Stimulated activated CD4-positive, alpha-beta T cell treated with anti-CD3 and anti-CD28 coated beads, TNF-alpha, amount 100 ng/mL, for 4 hours (primary cell): ENCODE measurements at regions not wholly inside any gene's neighbourhood (a gene's known extent, or its start where the extent isn't known, plus 50 kb on each side); places are given as distances from the start of the nearest gene placed in this dataset.

Experiments
- DNase-seq, 3 experiments: peaks; one replicate each; pipeline ENCODE4 v3.0.0-alpha.2; 2020; ENCODE audit warnings: low read depth in 3 of 3

DNA sequence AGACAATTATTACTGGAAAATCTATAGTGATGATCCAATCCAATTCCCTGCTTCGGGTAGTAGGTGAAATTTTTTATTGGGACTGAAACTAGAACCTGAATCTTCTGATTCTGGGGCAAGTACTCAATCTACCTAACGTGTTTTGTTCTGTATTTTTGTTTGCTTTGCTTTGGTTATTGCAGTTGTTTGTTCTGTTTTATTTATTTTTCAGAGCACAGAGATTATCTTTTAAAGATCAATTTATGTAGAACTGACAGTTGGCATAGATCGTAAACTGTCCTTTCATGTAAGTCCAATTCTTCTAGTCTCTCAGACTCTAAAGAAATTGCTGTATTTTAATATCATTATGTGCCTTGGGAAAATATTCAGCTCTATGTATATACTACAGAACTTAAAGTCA lies 401.6 kb downstream of the ANXA1 start:
- no peak for DNase-seq

DNA sequence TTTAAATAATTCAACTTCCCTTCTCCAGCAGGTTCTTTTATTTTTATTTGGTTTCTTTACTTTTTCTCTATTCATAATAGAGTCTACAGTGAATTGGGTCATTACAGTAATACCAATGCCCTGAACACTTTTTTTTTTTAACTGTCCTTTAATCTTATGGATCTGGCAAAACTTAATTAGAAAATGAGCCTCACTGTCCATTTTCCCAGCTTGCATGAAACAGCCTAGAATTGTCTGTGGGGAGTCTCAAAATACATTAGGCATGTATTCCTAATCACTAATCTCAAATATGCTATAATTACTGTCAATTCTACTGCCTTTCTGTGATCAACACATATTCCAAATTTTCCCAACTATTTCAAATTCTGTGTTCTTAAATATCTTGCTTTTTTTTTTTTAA lies 406.8 kb downstream of the ANXA1 start:
- DNase-seq, result no peak

DNA sequence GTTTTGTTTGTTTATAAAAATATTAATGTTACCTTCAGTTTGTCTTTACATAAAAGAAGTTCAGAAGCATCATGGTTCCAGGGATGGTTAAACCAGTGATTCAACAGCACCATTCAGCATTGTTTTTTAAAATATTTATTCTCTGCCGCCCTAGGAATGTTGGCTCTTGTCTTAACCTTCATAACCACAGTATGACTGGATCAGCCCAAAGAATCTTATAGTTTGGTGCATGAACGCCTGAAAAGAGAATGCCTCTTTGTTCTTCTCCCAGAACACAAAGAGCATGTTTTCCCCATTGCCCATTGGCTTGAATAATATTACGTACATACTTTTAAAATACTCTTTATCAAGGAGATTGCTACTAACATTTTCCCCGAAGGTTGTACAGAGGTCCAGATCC lies 413.4 kb downstream of the ANXA1 start:
- DNase-seq, result no peak

DNA sequence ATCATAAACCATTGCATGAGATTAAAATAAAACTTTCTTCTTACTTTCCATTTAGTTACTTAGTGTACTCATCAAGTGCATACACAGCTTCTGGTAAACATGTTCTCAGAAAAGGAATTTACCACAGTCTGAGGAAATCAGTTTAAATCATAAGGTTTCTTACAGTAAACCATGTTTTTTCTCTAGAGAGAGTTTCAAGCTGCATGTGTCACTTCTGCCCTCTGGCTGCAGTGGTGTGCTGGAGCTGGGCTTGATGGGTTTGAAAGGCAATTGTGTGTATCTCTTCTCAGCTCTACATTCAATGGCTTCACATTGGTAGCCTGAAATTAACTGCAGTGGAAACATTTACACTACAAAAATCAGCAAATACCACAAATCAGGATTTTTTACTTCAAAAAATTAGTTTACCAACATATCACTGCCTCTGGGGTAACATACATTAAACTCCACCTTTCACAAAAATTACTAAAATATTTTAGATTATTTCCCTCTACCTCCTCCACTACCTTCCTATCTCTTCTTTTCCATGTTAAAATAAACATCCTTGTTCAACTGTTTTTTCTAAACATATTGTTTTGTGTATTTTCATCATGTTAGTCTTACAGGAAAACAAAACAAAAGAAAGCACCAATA lies 414.3 kb downstream of the ANXA1 start:
- no peak for DNase-seq

DNA sequence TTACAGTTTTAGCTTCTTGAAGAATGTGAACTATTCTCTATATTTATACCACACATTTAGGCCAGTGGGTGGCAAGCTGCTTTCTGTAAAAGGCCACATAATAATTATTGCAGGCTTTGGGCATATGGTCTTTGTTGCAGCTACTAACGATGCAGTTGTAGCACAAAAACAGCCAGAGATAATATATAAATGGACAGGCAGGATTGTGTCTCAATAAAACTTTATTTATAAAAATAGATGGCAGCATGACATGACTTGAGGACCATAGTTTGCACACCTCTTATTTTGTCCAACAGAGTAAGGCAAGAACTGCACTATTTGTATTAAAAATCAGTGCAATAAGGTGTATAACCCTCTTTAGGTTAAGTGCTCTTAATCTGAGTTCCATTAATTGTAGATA lies 415.0 kb downstream of the ANXA1 start:
- DNase-seq, result no peak

DNA sequence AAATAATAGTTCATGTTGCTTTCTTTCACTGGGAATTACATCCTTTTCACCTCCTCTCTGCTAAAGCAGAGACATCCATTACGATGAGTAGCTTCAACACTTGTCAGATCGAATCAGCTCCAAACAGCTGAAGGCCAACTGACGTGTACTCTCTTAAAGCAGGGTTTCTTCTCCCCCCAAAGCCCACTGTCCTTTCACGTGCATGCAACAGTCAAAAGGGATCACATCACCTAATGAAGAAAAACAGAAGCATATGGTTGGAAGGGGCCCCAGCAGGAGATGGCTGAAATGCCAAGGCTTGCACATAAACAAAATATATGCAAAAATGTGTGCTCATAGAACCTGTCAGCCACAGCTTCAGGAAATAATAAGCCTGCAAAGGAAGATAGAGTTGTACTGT lies 421.6 kb downstream of the ANXA1 start:
- no peak for DNase-seq

DNA sequence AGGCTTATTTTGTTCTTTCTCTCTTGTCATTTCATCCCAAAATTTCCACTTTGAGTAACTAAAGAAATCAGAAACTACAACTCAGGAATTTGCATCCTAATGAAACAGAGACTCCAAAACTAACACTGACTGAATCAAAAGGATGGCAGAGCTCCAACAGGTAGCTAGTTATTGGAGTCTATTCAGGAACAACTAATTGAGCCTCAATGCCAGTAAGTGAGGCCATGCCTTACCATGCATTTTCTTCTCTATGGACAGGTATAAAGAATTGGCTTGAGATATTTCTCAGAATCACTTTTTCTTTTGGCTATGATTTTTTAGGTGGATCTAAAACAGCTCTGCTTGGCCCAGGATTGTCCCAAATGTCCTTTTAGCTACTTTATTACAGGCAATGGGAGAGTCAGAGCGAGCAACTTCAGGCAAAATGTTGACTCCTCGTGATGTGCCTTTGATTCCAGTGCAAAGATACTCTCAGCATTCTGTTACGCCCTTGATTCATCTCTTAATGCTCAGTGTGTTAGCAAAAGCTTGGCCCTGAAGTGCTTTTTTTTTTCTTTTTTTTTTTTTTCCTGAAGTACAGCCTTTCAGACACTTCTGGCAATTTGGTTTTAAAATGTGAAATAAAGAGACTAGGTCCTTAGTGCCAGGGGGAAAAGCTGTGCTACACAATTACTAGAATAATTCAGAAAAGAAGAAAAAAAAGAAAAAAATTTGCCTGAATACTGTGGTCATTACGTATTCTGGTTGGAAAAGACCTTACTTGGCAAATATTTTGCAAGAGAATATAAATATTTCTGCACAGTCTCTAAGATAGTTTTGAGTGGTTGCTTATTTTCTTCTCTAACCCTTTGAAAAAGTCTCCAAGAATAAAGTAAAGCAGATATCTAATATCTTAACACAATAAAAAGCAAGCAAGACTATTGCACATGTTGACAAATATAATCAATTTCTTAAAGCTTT lies 423.7 kb downstream of the ANXA1 start:
- DNase-seq, result no peak

DNA sequence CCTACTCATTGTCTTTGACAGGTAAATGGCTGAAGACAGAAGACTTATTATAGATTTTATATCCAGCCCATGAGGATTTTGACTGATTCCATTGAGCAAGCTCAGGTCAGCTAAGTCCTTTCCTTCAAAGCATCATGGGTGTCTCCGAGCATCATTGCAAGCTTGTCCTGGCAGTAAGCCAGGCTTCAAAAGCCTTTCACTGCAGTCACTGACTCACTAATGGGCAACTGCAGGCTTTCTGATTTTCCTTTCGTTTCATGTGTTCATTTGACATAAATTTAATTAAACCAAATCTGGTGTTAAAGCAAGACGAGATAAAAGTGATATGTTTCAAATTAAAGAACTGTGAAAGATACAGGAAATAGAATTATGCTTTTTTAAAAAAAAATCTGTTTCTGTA lies 426.2 kb downstream of the ANXA1 start:
- DNase-seq, result no peak

DNA sequence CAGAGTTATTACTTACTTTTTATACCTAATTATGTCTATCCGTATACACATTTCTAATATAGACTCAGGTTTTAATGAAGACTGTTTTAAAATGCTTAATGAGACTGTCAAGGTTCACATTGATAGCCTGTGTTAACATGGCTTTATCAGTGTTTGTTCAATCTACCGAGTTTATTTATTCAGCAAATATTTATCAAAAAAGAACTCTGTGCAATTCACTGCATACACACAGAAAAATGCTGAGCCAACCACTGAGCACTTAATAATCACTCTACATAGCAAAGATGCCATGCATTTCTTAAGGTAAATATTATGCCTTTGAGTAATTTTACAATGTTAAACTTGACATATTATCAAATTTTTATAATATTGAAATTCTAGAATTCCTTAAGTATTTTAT lies 428.2 kb downstream of the ANXA1 start:
- DNase-seq, result no peak

DNA sequence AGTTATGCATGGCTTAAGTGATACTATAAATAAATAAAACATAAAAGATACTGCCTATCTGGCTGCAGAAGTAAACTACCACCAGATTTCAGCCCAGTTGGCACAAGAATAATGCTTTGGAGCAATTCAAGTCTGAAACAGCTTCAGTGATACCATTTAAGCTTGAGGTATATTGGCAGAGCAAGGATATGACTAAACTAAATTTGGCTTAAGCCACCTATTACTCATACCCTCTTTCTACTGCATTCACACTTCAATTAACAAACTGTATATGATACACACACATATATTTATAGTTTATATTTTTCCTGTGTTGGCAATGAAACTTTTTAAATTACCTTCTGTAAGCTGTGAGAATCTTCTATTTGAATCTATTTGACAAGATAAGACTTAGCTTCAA lies 431.9 kb downstream of the ANXA1 start:
- DNase-seq, result no peak

DNA sequence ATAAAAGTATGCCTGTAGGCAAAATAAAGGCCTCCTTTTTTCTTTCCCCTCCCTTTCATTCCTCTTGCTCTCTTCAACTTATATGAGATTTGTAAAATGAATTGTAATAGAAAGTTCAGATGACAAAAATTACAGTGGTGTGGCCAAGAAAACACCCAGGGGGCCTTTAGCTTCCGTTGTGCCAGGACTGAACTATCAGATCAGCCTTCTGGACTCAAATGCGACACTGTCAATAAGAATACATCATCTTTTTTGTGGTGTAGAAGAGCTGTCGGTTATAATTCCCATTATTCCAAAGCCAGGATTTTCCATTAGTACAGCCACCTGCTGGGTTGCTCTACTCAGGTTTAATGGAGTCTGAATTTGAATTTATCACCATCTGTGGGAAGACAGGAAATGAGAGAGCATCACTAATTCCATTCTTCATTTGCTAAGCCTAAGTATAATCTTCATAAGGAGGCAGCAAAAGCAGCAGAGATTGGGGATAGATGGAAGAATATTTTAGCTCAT lies 443.4 kb downstream of the ANXA1 start:
- no peak for DNase-seq

DNA sequence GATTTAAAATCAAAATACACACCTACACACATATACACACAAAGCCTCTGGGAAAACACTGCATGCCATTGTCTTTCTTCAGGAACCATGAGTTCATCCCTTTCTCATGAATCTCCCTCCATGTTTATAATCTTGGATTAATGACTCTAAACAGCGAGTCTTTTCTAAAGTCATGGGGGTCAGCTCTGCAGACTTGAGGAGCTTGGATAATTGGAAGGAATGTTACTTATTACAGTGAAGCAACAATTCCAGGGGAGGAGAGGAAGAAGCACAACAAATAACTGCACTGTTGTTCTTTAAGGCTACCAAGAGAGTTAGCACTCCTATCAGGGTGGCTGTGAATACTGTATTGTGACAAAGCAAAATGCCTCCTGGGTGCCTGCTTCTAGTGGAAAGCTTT lies 444.7 kb downstream of the ANXA1 start:
- no peak for DNase-seq

DNA sequence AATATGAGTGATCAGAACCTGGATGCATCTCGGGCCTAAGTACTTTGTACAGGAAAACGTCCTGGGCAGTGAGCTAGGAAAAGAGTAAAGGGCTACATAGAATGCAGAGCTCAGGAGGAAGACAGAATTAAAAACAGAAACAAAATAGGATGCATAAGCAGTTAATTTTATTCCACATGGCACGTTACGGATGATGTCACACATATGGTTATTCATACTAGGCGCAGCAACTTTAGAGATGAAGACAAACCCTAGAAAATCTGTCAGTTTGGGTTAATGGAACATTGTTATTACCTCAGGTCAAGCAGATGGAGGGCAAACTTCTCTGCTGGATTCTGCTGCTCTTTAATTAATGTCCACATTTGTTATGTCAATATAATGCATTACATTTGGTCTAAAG lies 445.4 kb downstream of the ANXA1 start:
- no peak for DNase-seq

DNA sequence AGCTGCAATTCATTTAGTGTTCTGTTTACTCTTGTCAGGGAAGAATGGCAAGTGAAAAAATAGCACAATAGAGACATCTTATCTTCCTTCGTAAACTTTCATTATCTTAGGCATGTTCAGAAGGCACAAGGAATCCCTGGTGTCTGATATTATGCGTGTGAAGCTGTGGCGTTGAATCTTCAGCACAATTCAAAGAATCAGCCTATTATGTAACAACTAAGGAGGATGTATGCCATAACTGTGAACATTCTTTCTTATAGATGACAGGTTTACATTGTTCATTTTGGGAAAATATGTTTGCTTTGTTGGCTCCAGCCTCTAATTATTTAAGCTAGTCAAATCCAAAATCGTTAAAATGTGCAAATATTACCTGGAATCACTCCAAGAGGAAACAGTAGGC lies 446.1 kb downstream of the ANXA1 start:
- no peak for DNase-seq

DNA sequence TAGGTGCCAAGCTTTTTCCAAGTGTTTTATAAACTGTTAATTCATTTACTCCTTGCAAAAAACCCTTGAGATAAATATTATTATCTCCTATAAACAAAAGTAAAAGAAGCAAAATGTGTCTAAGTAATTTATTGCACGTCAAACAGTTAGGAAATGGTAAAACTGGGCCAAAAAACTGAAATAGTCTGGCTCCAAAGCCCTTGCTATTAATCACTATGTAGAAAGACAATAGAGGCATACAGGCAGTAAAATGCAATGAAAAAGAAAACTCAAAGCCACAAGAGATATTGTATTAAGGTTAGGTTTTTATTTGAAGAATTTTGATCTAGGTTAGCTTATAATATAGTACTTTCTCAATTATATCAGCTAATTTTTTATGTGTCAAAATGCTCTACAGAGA lies 457.7 kb downstream of the ANXA1 start:
- no peak for DNase-seq

DNA sequence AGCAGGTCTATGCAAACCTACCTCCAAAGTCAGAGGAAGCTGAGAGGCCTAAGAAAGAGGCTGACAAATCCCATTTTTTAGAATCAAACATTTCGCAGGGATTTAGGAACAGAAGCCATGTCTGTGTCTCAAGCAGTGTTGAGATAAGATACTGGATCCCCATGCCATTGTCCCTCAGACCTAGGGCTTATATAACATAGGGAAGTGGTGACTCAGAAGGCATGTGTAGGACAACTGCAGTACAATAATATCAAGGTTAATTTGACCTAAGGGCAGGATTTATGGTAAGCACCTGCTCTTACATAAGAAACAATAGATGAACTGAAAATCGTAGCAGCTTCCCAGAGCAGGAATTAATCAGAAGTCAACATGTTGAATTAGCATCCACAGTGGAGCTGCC lies 459.4 kb downstream of the ANXA1 start:
- DNase-seq, result no peak

DNA sequence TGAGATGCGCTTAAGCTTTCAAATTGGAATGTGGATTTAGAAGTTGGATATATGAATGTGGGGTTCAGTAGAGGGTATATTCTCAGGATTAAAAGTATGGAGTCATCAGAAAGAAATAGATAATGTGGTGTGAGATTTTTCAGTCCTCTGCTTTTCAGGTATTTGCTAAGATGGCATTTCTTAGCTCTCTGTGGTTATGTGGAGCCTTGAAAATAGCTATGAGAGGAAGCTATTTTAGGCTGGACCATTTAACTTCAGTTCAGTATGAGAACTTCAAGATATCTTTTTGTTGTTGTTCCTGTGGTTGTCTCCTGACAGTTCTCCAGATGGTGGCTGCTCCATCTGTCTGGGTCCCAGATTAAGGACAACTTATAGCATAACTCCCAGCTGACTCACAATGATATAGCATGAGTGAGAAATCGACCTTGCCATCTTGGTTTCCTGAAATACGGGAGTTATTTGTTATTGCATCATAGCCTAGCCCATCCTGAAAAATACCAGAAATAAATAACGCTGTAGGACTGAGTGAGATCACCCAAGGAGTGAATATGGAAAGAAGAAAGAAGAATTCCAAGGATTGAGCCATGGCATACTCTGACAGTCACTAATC lies 461.5 kb downstream of the ANXA1 start:
- no peak for DNase-seq

DNA sequence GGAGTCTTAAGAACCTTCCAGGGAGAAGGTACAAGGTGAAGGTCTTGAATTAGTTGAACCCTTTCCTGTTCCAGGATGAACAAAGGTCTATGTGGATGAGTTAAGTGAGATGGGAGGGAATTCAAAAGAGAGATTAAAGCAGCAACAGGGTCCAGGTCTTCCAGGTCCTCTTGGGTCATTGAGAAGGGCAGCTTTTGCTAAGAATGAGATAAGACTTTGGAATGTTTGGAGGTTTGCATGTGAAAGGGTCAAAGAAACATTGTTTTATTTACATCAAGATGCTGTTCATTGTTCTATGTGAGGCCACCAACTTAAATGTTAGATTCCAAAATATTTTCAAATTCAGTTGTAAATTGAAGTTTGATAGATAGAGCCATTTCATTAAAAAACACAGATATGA lies 463.9 kb downstream of the ANXA1 start:
- no peak for DNase-seq

DNA sequence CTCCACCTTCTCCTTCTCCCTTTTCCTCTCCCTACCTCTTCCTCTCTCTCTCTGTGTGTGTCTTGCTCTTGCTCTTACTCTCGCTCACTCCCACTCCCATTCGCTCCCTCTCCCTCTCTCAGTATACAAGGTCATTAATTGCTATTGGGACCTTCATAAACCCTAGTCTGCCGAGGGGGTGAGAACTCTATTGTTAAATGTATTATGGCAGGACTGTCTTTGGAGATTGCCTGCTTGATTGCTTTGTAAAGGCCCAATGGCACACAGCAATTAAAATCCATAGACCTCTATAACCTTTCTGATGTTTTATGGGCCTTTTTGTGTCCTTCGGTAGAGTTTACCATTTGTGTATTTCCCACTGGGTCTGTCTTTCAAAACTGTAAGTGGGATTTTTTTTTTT lies 465.9 kb downstream of the ANXA1 start:
- no peak for DNase-seq

DNA sequence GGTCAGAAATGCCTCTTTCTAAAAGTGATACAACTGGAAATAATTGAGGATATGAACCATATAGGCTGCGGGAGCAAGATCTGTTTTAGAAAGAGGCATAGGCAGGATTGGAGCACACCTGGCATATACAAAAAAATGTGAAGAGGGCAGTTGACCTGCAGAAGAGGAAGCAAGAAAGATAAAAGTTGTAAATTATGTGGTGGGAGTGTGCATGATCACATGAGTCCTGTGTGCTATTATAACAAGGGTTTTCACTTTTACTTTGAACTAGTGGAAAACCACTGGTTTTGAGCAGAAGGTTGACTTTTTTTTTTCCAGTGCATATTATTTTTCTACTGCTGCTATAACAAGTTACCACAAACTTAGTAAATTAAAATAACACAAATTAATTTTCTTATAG lies 489.3 kb downstream of the ANXA1 start:
- no peak for DNase-seq

DNA sequence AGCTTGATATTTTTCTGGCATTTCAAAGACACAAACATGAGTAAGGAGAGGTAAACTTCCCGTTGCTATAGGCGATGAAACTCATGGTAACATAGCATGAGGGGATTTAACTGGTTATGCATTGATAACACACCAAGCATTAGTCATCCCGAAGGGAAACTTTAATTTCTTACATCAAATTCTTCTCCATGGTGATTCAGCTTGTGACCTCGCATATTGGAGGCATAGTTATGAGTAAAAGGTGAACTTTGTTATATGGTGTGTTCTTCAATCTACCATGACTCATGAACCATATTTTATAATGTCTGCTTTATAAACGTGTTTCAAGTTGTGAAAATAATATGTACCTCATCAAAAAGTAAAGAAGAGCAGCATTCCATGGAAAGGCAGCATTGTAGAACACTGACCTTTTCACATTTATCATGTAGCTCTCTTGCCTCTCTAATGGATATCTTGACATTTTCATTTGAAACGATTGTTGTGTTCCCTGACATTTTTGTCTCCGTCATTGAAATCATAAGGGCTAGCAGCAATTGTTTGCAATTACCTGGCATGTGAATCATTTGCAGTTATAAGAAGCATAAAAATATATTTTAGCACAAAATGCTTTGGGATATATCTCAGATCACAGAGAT lies 491.8 kb downstream of the ANXA1 start:
- DNase-seq, result no peak

DNA sequence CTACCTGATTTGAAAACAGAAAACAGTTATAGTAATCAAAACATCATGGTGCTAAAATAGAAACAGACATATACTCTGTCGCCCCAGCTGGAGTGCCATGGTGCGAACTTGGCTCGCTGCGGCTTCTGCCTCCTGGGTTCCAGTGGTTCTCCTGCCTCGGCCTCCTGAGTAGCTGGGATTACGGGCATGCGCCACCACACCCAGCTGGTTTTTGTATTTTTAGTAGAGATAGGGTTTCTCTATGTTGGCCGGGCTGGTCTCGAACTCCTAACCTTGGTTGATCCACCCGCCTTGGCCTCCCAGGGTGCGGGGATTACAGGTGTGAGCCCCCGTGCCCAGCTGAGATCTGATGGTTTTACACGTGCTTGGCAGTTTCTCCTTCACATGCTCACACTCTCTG lies 495.9 kb downstream of the ANXA1 start:
- no peak for DNase-seq
